ENCODE measurements at regions not wholly inside any gene's neighbourhood (a gene's known extent, or its start where the extent isn't known, plus 50 kb on each side); places are given as distances from the start of the nearest gene placed in this dataset.

GRCh38 chr14:103216399-103216798 is 93.1 kb downstream of the TNFAIP2 start:
- TF ChIP-seq ZNF546 (CRISPR knock-in tag; conservative IDR thresholded peaks at IDR 0.05) (no peak), CREB3 (CRISPR knock-in tag; IDR thresholded peaks at IDR 0.05) (no peak), ZNF644 (CRISPR knock-in tag; IDR thresholded peaks at IDR 0.05; ENCODE audit: low read depth) (no peak), EP300 (IDR thresholded peaks at IDR 0.05; ENCODE audit: low read depth in 2 of 2, low read length in 2 of 2) (no peak), EP300 (CRISPR knock-in tag; IDR thresholded peaks at IDR 0.05; ENCODE audit: borderline replicate concordance) (no peak), PATZ1 (CRISPR knock-in tag; IDR thresholded peaks at IDR 0.05) (no peak), TEAD2 (CRISPR knock-in tag; IDR thresholded peaks at IDR 0.05) (no peak), USF2 (IDR thresholded peaks at IDR 0.05; ENCODE audit: low read depth, low read length) (no peak), USF2 (CRISPR knock-in tag; IDR thresholded peaks at IDR 0.05; ENCODE audit: borderline replicate concordance) (no peak)

All from HepG2 (cell line).